ENCODE measurements at regions not wholly inside any gene's neighbourhood (a gene's known extent, or its start where the extent isn't known, plus 50 kb on each side); places are given as distances from the start of the nearest gene placed in this dataset.
A peak's percentile ranks its signal among the peaks of the same experiment; 100 is the strongest.

DNA sequence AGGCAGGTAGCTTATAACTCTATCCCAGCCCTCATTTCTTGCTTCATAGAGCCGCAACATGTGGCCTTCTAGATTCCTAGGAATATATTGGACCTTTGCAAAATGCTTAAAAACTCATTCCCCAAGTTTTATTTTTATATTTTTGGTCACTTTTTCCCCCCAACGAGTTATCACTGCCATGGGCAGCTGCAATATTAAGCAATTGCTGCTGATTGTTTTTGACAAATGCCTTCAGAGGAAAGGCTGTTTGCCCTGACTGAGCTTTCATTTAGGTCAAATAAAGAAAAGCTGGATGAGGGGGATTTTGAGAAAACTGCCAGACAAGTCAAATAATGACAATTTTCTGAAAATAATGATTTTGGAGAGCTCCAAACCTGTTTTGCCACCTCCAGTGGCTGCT lies 976.9 kb upstream of the MBL2 start:
- DNase-seq: no peak

DNA sequence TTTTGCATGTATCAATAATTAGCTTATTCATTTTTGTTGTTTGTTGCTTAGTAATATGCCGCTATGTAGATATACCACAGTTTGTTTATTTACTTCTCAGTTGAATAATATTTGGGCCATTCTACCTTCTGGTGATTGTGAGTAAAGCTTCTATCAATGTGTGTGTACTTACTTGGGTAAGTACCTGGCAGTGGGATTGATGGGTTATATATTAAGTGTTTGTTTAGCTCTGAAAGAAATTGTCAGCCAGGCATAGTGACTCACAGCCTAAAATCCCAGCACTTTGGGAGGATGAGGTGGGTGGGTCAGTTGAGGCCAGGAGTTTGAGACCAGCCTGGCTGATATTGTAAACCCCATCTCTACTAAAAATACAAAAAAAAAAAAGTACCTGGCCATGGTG lies 975.7 kb upstream of the MBL2 start:
- no peak for DNase-seq

DNA sequence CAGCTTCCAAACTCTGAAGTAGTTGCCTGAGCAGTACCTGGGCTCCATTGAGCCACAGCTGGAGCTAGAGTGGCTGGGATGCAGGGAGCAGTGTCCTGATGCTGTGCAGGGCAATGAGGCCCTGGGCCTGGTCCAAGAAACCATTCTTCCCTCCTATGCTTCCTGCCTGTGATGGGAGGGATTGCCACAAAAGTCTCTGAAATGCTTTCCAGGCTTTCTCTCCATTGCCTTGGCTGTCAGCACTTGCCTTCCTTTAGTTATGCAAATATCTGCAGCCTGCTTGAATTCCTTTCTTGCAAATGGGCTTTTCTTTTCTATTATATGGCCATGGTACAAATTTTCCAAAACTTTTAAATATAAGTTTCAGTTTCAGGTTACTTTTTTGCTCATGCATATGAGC lies 972.2 kb upstream of the MBL2 start:
- no peak for DNase-seq

DNA sequence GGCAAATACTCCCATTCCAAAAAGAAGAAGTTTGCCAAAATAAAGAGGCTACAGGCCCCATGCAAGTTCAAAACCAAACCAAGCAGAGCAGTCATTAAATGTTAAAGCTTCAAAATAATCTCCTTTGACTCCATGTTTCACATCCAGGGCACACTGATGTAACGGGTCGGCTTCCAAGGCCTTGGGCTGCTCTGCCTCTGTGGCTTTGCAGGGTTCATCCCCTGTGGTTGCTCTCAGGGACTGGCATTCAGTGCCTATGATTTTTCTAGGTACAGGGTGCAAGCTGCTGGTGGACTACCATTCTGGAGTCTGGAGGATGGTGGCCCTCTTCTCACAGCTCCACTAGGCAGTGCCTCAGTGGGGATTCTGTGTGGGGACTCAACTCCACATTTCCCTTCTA lies 971.6 kb upstream of the MBL2 start:
- no peak for DNase-seq

DNA sequence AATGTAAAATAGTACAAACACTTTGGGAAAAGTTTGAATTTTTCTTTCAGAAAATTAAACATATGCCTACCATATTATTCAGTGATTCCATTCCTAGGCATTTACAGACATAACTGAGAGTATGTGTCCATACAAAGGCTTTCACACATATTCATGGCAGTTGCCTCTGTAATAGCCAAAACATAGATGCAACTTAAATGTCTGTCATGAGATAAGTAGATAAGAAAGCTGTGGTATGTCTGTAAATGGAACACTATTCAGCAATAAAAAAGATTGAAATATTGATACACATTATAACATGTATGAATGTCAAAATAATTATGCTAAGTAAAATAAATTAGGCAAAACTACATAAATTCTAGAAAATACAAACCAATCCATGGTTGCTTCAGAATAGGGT lies 964.5 kb upstream of the MBL2 start:
- DNase-seq: no peak

DNA sequence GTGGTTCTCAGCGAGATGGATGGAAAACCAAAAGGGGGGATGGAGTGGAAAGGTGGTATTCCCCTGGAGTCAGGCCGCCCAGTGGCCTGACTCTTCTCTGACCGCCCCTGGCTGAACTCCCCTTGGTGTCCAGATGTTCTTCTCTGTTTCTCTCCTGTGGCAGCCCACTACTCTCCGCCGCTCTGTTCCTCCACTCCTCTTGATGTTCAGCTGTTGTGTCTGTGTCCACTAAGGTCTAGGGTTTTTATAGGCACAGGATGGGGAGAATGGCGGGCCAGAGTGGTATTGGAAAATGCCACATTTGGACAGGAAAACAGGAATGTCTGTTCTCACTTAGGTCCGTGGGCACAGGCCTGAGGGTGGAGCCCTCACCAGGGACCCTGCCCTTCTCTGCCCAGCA lies 954.3 kb upstream of the MBL2 start:
- no peak for DNase-seq

DNA sequence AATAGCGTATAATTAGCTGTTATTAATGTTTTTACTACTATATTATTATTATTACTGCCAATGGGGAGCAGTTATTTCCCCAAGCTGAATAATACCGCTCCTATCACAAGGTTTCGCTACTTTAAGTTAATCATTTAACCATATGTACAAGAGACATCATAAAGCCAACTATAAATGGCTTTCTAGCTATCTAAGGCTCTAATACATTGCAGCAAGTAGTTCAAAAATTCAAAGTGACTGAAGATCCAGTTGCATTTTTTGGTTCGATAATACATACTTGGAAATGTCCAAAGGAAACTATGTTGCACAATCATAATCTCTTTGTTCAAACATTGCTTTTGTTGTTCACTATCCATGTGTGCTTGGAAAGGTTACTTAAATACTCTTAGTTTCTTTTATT lies 952.0 kb upstream of the MBL2 start:
- no peak for DNase-seq

DNA sequence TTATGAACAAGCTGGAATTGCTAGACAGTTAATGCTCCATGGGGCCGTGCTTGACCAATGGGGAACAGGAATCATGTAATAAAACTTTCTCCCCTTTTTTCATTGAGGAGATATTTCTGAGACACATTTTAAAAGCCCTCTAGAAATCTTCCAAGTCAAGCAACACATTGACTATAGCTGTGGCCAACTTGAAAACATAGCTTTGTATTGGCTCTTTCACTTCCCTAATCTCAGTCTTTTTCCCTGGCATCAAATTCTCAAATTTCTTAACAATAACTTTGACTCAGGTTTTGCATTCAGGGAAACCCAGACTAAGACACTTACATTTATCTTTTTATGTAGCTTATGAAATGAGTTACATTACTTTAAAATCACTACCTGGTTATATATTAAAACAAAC lies 947.1 kb upstream of the MBL2 start:
- no peak for DNase-seq

DNA sequence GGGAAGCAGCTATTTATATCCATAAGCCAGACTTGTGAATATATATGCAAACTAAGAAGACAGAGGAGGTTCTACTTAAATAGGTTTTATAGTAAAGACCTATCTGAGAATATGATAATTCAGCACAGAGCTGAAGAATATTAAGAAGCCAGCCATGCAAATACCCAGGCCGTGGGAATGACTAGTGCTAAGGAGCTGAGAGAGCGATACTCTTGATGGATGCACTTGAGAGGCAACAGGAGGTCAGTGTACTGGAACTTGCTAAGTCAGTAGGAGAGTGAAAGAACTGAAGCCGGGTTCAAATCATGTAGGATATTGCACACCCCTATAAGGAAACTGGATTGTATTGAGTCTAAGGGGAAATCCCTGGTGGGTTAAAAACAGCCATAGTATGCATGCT lies 943.6 kb upstream of the MBL2 start:
- DNase-seq: no peak

DNA sequence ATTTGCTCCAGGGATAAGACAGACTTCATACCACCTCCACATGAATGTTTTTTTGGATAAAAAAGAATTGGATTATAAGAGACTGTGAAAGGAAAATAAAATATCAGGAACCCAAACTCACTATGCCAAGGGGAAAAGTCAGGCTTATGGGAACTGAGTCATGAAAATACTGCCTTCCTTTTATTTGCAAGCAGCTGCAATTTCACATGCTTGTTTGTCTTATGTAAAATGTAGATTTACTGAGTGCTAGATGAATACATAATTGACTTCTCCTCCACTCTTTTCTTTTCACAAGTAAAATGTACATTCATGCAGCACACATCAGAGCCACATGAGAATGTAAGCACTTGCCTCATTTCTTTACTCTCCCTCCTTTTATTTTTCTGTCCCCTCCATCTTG lies 940.8 kb upstream of the MBL2 start:
- DNase-seq: no peak

DNA sequence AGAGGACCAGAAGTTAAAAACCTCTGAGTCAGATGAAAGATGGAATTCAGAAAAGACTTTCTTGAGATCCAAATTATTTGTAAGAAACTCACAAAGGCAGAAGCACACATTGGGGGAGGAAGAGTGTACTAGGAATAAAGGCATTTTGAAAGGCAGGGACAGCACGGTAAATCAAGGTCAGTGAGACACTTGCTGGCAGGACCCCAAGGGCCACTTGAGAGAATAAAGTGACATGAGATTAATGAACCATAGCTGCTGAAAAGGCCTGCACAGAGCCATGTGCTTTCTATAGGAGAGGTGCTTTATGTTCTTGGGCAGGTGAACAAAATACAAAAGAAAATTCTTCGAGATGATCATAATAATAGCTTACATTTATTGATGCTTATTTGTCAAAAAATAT lies 929.9 kb upstream of the MBL2 start:
- no peak for DNase-seq

DNA sequence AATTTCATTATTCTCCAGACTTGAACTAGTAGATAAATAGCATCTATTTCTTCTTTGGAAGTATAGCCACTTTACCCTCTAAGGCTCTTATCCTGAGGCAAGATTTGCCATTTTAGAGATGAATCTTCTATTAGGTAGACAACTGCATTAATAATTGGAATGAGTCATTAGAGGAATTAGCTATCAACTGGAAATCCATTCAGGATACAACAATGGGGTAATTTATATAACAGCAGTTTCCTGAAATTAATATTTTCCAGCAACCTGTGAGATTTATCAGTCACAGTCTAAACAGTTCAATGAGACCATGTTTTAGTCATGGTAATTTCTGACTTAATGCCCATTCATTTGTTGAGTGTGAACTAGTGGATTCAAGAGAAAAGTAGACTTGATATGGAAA lies 928.6 kb upstream of the MBL2 start:
- no peak for DNase-seq

DNA sequence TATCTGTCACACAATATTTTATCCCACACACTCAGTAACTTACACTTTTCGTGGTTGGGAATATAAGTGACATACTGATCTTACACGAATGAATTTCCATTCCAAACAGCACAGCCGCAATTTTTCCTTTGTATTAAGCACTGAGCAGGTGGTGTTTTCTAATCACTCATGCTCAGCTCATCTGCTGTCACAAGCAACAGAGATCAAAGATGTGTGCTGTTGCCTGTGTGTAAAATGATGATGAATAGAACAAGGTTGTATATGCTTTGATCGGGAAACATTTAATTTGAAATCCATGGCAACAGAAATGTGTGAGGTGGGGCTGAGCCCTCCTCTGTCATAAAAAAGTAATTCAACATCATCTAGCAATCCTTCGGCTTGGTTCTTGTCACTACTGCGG lies 927.7 kb upstream of the MBL2 start:
- DNase-seq: no peak

DNA sequence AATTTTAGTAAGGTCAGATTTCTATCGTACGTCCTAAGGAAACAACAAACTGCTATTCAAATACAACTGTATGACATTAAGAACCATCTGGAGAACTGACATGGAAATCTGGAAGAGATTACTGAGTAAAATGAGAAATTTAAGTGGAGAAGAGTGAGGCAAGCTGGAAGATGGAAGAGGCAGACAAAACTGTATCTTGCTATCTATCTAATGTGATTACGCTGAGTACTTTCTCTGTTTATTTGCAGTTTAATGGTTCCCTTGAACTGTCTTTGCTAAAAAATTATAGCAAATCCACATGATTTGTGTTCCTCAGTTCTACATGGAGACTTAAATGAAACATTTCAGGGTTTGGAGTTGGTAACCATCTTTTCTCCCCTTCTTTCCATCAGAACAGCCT lies 927.1 kb upstream of the MBL2 start:
- DNase-seq: no peak

DNA sequence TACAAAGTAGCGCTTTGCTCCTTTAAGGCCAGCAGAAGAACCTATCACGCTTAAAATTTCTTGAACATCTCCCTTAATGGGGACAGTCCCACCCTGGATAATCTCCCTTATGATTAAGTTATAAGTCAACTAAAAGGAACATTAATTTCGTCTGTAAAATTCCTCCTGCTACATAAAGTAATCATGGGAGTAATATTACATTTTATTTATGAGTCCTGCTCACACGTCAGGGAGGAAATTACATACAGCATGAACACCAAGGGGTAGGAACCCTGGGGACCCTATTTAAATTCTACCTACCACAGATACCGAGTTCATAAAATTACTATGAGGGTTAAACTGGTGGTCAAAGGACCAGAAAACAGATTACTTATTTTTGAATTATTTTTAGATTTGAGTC lies 926.6 kb upstream of the MBL2 start:
- DNase-seq: no peak

DNA sequence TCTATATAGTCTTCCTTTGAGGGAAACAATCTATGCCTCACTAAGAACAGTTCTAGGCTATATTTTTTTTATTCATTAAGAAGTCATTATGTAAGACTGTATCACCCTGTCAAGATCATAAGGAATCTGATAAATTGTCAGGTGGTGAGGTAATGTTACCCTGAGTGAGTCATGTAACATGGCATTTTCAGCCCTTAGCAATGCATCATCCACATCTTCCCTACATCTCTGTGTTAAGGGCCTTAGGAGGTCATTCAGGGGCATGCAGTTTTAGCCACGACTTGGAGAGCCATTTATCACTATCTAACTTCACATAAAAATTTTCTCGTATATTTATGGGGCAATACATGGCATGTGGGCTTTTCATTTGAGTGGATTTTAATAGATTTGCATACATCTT lies 924.5 kb upstream of the MBL2 start:
- DNase-seq: no peak

DNA sequence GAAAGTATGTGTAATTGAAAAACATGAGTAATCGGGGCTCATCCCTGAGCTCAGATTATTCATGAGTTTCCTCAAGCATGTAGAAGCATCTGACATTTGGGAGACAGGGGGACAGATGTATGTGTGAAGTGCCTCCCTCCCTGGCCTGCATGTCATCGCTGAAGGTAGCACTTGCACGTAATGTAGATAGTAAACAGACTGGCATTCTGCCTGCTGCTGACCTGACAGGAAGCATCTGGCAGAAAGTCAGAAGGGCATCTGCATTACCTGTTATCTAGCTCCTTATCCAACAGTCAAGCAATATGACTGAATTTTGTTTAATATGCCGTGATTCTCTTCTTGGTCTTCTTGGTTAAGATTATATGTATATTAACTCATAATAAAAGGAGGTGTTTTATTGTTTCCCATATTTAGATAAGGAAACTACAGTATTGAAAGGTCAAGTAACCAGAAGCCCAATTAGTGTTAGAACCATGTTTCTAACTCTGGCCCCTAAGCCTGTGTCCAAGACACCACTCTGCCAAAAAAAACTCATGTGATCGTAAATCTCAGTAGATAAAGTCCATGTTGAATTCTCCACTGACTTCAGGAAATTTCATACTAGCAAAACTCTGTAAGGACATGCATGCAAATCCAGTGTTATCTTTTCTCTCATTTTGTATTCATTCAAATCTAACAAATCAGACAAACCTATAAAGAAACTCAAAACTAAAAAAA lies 918.1 kb upstream of the MBL2 start:
- DNase-seq: no peak

DNA sequence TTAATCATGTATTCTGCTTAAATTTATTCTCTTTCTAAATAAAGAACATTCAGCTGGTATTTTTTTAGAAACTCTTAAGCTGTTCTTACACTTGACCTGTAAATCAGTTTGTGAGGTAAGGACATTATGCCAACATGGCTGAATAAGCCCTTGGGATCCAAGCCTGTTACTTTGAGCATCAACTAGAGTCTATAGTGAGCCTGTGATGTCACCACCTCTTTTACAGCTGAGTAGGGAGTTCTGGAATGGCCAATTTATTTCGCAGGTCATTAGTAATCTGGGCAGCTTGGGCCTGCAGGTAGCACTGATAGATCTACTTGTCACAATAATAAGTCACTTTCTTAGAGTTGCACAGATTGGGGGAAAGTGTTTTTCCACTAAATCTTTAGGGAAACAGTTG lies 915.2 kb upstream of the MBL2 start:
- DNase-seq: no peak

DNA sequence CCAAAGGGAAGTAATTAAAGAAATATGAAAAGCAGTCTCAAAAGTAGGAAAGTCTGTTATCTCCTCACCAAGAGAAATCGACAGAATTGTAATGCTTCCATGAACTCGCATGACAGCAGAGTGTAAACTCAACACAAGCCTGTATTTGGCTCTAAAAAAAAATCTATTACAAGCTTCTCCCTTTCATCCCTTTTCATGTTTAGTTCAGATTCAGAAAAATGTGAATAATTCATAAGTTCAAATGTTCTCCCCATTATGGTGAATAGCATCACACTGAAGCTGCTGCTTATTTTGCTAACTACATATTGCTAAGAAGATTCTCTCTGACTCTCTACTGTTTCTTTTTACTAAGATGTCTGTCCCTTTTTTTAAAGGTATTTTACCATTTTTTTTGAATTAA lies 910.3 kb upstream of the MBL2 start:
- DNase-seq: no peak

DNA sequence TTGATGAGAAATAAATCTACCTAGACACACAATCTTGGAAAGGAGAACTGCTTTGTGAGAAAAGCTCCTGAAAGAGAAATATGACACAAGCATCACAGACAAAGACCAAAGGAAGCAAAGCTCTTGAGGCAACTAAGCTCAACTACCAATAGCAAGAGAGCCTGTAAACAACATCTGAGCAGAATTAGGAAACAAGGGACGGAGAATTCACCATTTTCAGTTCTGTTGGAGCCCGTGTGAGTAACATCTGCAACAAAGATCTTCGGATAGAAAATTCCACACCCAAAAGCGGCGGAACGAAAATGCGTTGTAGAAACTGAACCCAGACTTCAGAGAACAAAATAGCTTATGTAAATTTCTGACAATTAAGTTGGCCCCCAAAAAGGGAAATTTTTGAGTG lies 909.9 kb upstream of the MBL2 start:
- no peak for DNase-seq

DNA sequence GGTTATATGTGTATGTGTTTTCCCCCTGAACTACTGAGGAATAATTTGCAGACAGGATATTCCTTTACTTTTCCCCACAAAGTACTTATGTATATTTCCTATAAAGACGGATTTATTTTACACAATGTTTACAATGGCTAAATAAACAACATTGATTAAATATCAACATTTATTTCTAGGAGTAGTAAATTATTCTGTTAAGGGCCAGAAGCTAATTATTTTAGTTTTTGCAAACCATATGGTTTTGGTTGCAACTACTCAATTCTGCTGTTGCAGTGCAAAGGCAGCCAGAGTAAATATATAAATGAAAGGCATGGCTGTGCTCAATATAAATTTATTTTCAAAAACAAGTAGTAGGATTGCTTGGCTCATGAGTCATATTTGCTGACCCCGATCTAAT lies 907.1 kb upstream of the MBL2 start:
- no peak for DNase-seq

DNA sequence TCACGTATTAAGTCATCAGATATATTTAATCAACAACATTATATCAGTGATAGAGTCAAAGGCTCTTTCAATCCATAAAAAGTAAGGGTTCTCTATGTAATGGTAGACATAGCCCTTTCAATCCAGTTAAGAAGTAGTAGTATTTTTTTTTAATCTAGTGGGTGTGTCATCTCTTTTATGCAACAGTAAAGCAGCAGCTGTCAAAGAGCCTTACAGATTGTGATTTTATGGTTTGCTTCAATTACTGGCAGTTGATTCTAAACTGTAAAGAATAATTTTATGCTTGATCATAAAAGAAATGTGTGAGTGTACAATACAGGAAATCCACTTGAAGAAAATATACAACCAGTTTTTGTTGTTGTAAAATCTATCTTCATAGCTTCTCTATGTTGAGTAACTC lies 902.6 kb upstream of the MBL2 start:
- DNase-seq: no peak

DNA sequence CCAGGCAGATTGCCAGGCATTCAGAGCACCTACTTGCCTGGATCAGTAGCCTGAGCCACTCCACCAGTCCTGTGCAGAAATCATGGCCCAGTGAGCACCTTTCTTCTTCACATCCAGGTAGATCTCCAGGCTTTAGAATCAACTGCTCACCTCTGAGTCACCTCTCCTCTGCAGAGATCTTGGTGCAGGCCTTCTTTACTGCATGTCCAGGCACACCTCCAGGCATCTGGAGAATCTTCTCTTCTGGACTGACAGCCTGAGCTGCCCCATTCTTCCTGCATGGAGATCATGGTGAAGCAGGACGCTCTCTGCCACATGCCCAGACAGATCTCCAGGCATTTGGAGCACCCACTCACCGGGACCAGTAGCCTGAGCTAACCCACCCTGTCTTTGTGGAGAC lies 894.5 kb upstream of the MBL2 start:
- DNase-seq: no peak

DNA sequence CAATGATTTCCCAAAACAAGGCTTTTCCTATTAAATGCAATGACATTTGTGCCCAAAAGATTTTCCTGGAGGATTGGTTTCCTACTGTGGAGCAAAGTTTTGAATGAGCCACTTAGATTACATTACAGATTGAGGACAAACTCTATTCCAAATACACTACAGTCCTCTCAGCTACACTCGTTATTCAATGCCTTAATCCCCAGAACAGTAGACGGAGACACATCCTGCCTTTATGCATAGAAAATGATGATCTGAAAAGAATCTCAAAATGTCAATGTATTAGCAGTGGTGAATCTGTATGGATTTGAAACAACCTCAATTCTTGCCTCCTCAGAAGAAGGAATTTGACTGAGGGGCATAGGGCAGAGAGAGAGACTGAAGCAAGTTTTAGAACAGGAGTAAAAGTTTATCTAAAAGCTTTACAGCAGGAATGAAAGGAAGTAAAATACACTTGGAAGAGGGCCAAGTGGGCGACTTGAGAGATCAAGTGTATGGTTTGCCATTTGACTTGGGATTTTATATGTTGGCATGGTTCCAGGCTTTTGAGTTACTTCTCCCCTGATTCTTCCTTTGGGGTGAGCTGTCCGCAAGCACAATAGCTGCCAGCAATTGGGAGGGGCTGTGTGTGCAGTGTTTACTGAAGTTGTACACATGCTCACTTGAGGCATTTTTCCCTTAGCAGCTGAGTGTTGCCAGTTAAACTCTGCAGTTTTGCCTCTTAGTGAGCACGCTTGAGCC lies 891.9 kb upstream of the MBL2 start:
- peak; percentile 4 for DNase-seq

DNA sequence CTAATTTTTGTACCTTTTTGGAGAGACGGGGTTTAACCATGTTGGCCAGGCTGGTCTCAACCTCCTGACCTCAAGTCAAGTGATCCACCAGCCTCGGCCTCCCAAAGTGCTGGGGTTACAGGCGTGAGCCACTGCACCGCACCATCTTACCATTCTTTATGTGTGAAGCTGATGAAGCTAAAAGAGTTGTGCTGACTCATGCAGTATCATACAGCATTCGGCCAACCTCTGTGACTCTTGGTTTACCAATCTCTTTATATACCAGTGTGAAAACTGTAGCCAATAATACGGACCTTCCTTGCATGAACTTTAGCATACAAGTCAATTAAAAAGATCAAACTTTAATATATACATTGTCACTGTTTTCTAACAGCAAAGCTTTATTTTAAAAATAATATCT lies 878.2 kb upstream of the MBL2 start:
- DNase-seq: no peak
